Large intestine (tissue), 3 donors: ENCODE measurements at regions not wholly inside any gene's neighbourhood (a gene's known extent, or its start where the extent isn't known, plus 50 kb on each side); places are given as distances from the start of the nearest gene placed in this dataset.

Source experiments
- DNase-seq, 2 donors: peaks; one replicate each; pipeline versions ENCODE4 v3.0.0 to v3.0.0-alpha.2; 2013
- H3K27ac ChIP-seq: one replicate; pipeline ENCODE4 v1.5.1; 2013; ENCODE audit warnings: low read length
- H3K27me3 ChIP-seq: 2 replicates; pipeline ENCODE4 v1.6.1; 2013; ENCODE audit warnings: low read length; ENCODE audit not compliant: control insufficient read depth, insufficient read depth
- H3K36me3 ChIP-seq: 2 replicates; pipeline ENCODE4 v1.6.1; 2013; ENCODE audit warnings: low read length; ENCODE audit not compliant: control insufficient read depth, insufficient read depth
- H3K4me1 ChIP-seq: one replicate; pipeline ENCODE4 v1.6.1; 2013; ENCODE audit warnings: low read length; ENCODE audit not compliant: control insufficient read depth, insufficient read depth
- H3K4me3 ChIP-seq: one replicate; pipeline ENCODE4 v1.5.1; 2013; ENCODE audit warnings: low read length
- H3K9me3 ChIP-seq: one replicate; pipeline ENCODE4 v1.6.1; 2013; ENCODE audit warnings: mild to moderate bottlenecking, low read depth, low read length, moderate library complexity; ENCODE audit not compliant: control insufficient read depth
- WGBS: methylation state at CpG from one replicate; pipeline ENCODE4 v1.1.5; 2013; ENCODE audit warnings: low lambda C conversion rate; ENCODE audit not compliant: insufficient coverage; 5-methylcytosine and 5-hydroxymethylcytosine counted together

GRCh38 chr20:40249805-40250204, 439.2 kb downstream of the MAFB start:
- no peak overlapping the region for H3K27ac ChIP-seq
- DNase-seq: no peak
- 83% methylated on average over 1 of the region's 3 CpGs for WGBS
- peaks cover 3% of the 10 kb centered on the region for H3K9me3 ChIP-seq
- H3K4me1 ChIP-seq: no peaks in the 10 kb centered on the region
- H3K27me3 ChIP-seq: no peaks in the 10 kb centered on the region
- H3K4me3 ChIP-seq: no peak overlapping the region
- H3K36me3 ChIP-seq: no peaks in the 10 kb centered on the region

DNA sequence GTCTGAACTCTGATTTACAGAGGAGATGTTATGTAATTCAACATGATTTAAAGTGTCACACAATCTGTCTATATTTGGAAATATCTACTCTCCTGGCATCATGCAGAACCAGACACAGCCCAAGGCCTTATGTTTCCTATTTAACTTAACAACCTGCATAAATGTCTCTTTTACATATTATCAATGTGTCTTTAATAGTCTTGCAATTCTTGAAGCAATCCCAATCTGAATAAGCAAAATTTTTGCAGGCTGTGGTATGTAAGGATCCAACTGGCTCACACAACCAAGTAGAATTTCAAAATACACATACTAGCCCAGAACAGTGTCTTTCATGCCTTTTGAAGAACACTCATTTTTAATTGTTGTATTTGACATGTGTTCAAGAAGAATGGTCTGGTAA, 443.2 kb downstream of the MAFB start:
- Histone ChIP-seq H3K9me3 (no peaks in the 10 kb centered on the region), H3K27ac (no peak overlapping the region), H3K36me3 (no peaks in the 10 kb centered on the region), H3K27me3 (no peaks in the 10 kb centered on the region), H3K4me3 (no peak overlapping the region), H3K4me1 (no peaks in the 10 kb centered on the region)
- no peak for DNase-seq

DNA sequence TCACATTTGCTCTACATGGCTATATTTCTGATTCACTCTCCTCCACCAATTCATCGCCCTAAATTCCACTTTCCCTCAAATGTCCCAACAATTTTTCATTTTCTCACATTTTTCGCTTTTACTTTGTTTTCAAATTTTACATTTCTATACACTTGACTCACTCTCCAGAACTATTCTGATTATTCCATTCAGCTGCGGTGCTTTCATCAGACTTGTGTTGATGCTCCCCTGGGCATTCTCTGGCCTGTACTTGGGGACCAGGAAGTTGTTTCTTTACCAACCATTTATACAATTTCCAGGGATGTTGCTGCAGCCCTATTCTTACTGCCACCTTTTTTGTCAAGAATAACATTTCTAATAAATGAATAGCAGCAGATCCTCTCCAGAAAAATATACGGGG, 444.8 kb downstream of the MAFB start:
- H3K27me3 ChIP-seq: no peaks in the 10 kb centered on the region
- no peak overlapping the region for H3K4me3 ChIP-seq
- WGBS: 89% methylated on average over 4 of the region's 4 CpGs
- DNase-seq: no peak
- H3K27ac ChIP-seq: no peak overlapping the region
- H3K9me3 ChIP-seq: no peaks in the 10 kb centered on the region
- no peaks in the 10 kb centered on the region for H3K4me1 ChIP-seq
- H3K36me3 ChIP-seq: no peaks in the 10 kb centered on the region

DNA sequence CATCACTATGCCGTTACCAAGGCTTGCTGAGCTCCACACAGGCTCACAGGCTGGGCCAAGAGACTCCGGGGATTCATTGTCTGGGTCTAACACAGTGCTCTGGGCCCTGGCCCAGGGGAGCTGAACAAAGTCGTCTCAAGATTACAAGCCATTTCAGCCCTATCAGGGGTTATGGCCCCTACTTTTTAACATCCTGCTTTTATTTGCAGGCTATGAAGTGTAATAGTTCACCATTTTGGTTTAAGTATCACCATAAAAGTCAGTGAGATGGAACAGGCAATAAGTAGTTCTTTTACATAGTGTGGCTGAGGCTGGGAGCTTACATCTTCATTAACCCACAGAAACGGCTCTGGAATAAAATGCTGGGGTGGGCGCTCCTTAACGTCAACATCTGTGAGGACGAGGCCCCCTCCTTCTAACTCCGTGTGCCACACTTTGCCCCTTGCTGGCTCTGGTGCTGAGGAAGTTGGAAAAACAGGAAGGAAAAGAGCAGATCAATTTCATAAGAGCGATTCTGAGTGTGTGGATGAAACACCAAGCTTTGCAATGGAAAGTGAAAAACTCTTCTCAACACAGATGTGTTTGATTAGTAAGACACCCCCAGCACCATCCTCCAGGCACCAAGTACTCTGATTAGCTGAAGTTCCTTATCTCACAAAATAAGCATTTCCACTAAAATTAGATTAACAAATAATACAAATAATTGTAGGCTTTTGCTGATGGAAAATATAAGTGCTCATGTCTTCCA, 447.3 kb downstream of the MAFB start:
- Histone ChIP-seq H3K4me1 (no peaks in the 10 kb centered on the region), H3K27ac (no peak overlapping the region), H3K27me3 (no peaks in the 10 kb centered on the region), H3K4me3 (no peak overlapping the region), H3K9me3 (no peaks in the 10 kb centered on the region), H3K36me3 (no peaks in the 10 kb centered on the region)
- 100% methylated on average over 1 of the region's 9 CpGs for WGBS
- DNase-seq: no peak

DNA sequence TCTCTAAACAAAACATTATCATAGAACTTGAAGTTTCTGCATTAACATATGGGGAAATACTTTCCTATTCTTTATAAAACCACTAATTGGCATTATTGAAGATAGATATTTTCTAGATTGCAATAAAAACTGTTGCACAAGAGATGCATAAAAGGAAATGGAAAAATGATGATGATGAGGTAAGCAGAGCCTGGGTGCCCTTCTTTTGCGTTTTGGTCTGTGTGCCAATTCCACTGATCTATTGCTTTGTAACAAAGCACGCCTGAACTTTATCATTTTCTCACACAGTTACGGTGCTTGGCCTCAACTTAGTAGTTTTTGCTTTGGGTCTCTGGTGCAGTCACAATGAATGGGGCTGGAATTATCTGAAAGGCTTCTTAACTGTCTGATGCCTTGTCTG, 450.5 kb downstream of the MAFB start:
- Histone ChIP-seq H3K27me3 (peaks cover 2% of the 10 kb centered on the region), H3K27ac (no peak overlapping the region), H3K4me3 (no peak overlapping the region), H3K36me3 (no peaks in the 10 kb centered on the region), H3K4me1 (no peaks in the 10 kb centered on the region), H3K9me3 (no peaks in the 10 kb centered on the region)
- no CpG with 5 or more reads among the region's 3 CpGs for WGBS
- no peak for DNase-seq

DNA sequence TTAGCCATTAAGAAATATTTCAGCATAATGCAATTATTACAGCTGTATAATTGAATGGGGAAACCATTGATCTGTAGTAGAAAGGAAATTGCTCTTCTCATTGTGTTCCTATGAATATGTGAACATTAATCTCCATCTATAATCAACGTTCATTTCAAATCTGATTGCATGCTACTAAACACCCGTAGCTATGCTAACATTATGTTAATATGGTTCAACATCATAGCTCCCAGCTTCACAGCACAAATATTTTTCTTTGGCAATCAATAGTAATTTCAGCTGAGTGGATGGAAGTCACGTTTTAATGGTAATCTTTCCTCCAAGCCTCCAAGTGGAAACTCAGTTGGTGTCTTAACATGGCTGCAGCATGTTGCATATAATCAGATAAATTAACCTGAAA, 454.4 kb downstream of the MAFB start:
- no CpG with 5 or more reads among the region's 3 CpGs for WGBS
- H3K36me3 ChIP-seq: no peaks in the 10 kb centered on the region
- no peak for DNase-seq
- no peaks in the 10 kb centered on the region for H3K4me1 ChIP-seq
- H3K27ac ChIP-seq: no peak overlapping the region
- H3K27me3 ChIP-seq: peaks cover 2% of the 10 kb centered on the region
- H3K9me3 ChIP-seq: no peaks in the 10 kb centered on the region
- H3K4me3 ChIP-seq: no peak overlapping the region

DNA sequence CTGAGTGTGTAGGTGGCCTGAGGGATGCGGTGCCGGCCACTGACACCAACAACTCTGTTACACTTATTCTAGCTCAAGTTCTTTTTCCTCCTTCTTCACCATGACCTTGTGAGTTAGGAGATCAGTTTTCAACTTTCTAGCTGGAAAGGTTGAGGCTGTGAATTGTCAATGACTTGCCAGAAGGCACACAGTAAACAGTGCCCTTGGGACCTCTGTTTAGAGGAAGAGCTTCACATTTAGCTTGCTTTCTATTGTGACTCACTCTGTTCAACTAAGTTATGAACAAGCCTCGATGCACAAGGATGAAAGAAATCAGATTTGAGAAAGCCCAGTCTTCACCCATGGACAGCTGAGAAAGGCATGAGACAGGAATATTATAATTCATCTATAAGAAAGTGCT, 455.6 kb downstream of the MAFB start:
- 100% methylated on average over 1 of the region's 3 CpGs for WGBS

GRCh38 chr20:40232756-40233155, 456.3 kb downstream of the MAFB start:
- Histone ChIP-seq H3K4me1 (no peaks in the 10 kb centered on the region), H3K9me3 (no peaks in the 10 kb centered on the region), H3K27me3 (peaks cover 2% of the 10 kb centered on the region), H3K36me3 (no peaks in the 10 kb centered on the region), H3K4me3 (no peak overlapping the region), H3K27ac (no peak overlapping the region)
- DNase-seq: no peak

More for the DNA sequence above, 455.6 kb downstream of the MAFB start:
- H3K4me3 ChIP-seq: no peak overlapping the region
- peaks cover 2% of the 10 kb centered on the region for H3K27me3 ChIP-seq
- H3K4me1 ChIP-seq: no peaks in the 10 kb centered on the region
- no peaks in the 10 kb centered on the region for H3K9me3 ChIP-seq
- H3K36me3 ChIP-seq: no peaks in the 10 kb centered on the region
- no peak overlapping the region for H3K27ac ChIP-seq
- DNase-seq: no peak

- Histone ChIP-seq H3K4me3 (no peak overlapping the region), H3K36me3 (no peaks in the 10 kb centered on the region), H3K27me3 (peaks cover 2% of the 10 kb centered on the region), H3K9me3 (no peaks in the 10 kb centered on the region), H3K4me1 (no peaks in the 10 kb centered on the region), H3K27ac (no peak overlapping the region)
- 100% methylated on average over 1 of the region's 1 CpG for WGBS
- DNase-seq: no peak
These were observed 456.8 kb downstream of the MAFB start for GRCh38 chr20:40232273-40232672.

- Histone ChIP-seq H3K27me3 (no peaks in the 10 kb centered on the region), H3K27ac (no peak overlapping the region), H3K9me3 (no peaks in the 10 kb centered on the region), H3K4me1 (no peaks in the 10 kb centered on the region), H3K36me3 (no peaks in the 10 kb centered on the region), H3K4me3 (no peak overlapping the region)
- no peak for DNase-seq
These were observed 458.6 kb downstream of the MAFB start for GRCh38 chr20:40230486-40230885.

DNA sequence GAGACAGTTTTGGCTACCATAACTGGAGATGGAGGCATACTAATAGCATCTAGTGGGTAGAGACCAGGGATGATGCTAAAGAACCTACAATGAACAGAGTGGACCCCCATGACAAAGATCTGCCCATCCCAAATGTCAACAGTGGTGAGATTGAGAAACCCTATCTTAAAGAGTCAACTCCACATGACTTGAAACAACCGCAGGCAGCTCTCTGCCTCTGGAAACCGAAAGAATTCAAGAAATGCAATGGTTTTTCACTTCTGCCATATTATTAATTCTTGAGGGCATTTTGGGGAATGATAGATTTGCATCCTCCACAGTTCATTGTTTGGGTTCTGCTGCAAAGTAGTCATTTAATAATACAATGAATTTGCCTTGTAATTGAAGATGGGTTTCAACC, 463.4 kb downstream of the MAFB start:
- no CpG with 5 or more reads among the region's 2 CpGs for WGBS
- Histone ChIP-seq H3K4me3 (no peak overlapping the region), H3K27me3 (no peaks in the 10 kb centered on the region), H3K27ac (no peak overlapping the region), H3K36me3 (no peaks in the 10 kb centered on the region), H3K4me1 (no peaks in the 10 kb centered on the region), H3K9me3 (no peaks in the 10 kb centered on the region)
- DNase-seq: no peak
